GM19328 (cell line): ENCODE measurements at regions not wholly inside any gene's neighbourhood (a gene's known extent, or its start where the extent isn't known, plus 50 kb on each side); places are given as distances from the start of the nearest gene placed in this dataset.
"Not testable (repeated sequence)": the region's sequence is repeated elsewhere in the genome, so short reads cannot be mapped to it uniquely, and the experiment has no call there.

Source experiments
- ATAC-seq: cut with Tn5 transposase; IDR thresholded peaks from one replicate; pipeline ENCODE4 v1.9.1; 2021; ENCODE audit warnings: mild to moderate bottlenecking, moderate library complexity; ENCODE audit not compliant: unreplicated experiment

GRCh38 chr11:104781037-104781436, 117.2 kb downstream of the CASP12 start:
- no peak for ATAC-seq

GRCh38 chr11:104776501-104777170, 121.6 kb downstream of the CASP12 start:
- no peak for ATAC-seq

GRCh38 chr11:104774578-104774977, 123.7 kb downstream of the CASP12 start:
- ATAC-seq: no peak

- no peak for ATAC-seq
These were observed 125.4 kb downstream of the CASP12 start for GRCh38 chr11:104772806-104773241.

GRCh38 chr11:104771763-104772162, 126.5 kb downstream of the CASP12 start:
- no peak for ATAC-seq

- not testable (repeated sequence) for ATAC-seq
These were observed 127.2 kb downstream of the CASP12 start for GRCh38 chr11:104771046-104771445.

- ATAC-seq: no peak
These were observed 132.7 kb downstream of the CASP12 start for GRCh38 chr11:104765401-104766095.

GRCh38 chr11:104764710-104765045, 133.6 kb downstream of the CASP12 start:
- no peak for ATAC-seq

GRCh38 chr11:104763930-104764709, 134.1 kb downstream of the CASP12 start:
- ATAC-seq: no peak

GRCh38 chr11:104761511-104761910, 136.7 kb downstream of the CASP12 start:
- ATAC-seq: no peak

GRCh38 chr11:104759464-104759863, 138.8 kb downstream of the CASP12 start:
- no peak for ATAC-seq

- ATAC-seq: no peak
These were observed 159.3 kb downstream of the CASP12 start for GRCh38 chr11:104738918-104739317.

GRCh38 chr11:104738208-104738607, 160.1 kb downstream of the CASP12 start:
- ATAC-seq: no peak

- ATAC-seq: no peak
These were observed 161.8 kb downstream of the CASP12 start for GRCh38 chr11:104736502-104736901.

- ATAC-seq: no peak
These were observed 163.3 kb downstream of the CASP12 start for GRCh38 chr11:104734998-104735397.

- ATAC-seq: no peak
These were observed 166.4 kb downstream of the CASP12 start for GRCh38 chr11:104731890-104732289.

- no peak for ATAC-seq
These were observed 169.3 kb downstream of the CASP12 start for GRCh38 chr11:104728927-104729326.

- ATAC-seq: no peak
These were observed 170.5 kb downstream of the CASP12 start for GRCh38 chr11:104727768-104728167.

GRCh38 chr11:104727095-104727494, 171.2 kb downstream of the CASP12 start:
- ATAC-seq: no peak

- no peak for ATAC-seq
These were observed 172.4 kb downstream of the CASP12 start for GRCh38 chr11:104725796-104726408.

GRCh38 chr11:104713401-104713800, 184.9 kb downstream of the CASP12 start:
- no peak for ATAC-seq
